WERI-Rb-1 (cell line): ENCODE measurements at regions not wholly inside any gene's neighbourhood (a gene's known extent, or its start where the extent isn't known, plus 50 kb on each side); places are given as distances from the start of the nearest gene placed in this dataset.

ENCODE experiments used
- DNase-seq: peaks from one replicate; pipeline ENCODE4 v3.0.0-alpha.2; 2020
- H3K27ac ChIP-seq: fragments of 250-450 bp; sonication (Bioruptor Pico); 2 replicates; pipeline ENCODE4 v1.5.1; 2020; ENCODE audit warnings: mild to moderate bottlenecking, moderate library complexity
- H3K27me3 ChIP-seq: fragments of 250-450 bp; sonication (Bioruptor Pico); 2 replicates; pipeline ENCODE4 v1.5.1; 2021; ENCODE audit warnings: mild to moderate bottlenecking, low read depth, moderate library complexity; ENCODE audit not compliant: insufficient read depth, severe bottlenecking
- H3K36me3 ChIP-seq: fragments of 250-450 bp; sonication (Bioruptor Pico); 2 replicates; pipeline ENCODE4 v1.5.1; 2020; ENCODE audit warnings: mild to moderate bottlenecking, moderate library complexity
- H3K4me3 ChIP-seq: 2 replicates; pipeline ENCODE4 v1.5.1; 2011; ENCODE audit warnings: low read depth, mild to moderate bottlenecking, control low read depth, low read length
- H3K9me3 ChIP-seq: fragments of 250-450 bp; sonication (Bioruptor Pico); 2 replicates; pipeline ENCODE4 v1.5.1; 2021; ENCODE audit warnings: mild to moderate bottlenecking, moderate library complexity; ENCODE audit not compliant: severe bottlenecking
- TF ChIP-seq, protein P1 (sequence below): IDR thresholded peaks from 2 replicates; pipeline ENCODE4 v1.5.1; 2011; ENCODE audit warnings: low read depth, mild to moderate bottlenecking, control low read depth, inconsistent platforms, low read length

DNA sequence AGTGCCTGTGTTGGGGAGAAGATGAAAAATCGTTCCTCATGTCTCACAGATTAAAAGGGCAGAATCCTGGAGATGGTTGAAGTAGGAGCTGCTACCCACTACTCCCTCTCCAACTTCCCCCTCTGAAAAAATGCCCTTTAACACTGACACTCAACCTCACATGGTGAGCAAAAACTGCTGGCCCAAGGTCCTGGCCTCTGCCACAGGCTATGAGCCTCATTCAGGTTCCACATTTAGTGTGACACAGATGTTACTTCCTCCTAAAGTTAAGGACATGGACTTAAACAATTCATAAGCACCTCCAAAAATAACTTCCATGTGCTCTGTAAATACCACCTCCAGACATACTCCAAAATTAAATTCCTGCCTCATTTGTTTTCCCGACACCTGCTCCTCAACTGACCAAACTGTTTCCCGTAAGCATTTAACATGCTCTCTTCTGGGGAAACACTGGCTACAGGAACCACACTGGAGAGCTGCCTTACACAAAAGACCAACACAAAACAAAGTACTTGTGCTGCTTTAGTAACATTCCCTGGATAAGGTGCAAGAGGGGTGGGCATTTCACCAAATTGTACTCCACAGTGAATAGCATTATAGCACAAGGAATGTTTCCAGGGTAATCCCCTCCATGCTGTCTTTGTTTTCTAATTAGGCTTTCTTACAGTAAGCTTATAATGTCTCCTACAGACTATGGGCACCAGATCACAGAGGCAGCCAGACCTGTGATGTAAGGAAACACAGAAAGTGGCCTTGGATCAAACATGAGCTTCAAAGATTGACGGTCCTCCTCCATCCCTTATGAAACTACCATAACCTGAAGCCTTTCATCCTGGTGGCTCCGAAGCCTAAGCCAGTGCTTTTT lies 57.0 kb downstream of the PHLDA1 start:
- H3K27ac ChIP-seq = peak overlapping the region; percentile 8; the same call in 1 of the 2 replicates
- no peaks in the 10 kb centered on the region for H3K27me3 ChIP-seq
- TF ChIP-seq, protein P1, sequence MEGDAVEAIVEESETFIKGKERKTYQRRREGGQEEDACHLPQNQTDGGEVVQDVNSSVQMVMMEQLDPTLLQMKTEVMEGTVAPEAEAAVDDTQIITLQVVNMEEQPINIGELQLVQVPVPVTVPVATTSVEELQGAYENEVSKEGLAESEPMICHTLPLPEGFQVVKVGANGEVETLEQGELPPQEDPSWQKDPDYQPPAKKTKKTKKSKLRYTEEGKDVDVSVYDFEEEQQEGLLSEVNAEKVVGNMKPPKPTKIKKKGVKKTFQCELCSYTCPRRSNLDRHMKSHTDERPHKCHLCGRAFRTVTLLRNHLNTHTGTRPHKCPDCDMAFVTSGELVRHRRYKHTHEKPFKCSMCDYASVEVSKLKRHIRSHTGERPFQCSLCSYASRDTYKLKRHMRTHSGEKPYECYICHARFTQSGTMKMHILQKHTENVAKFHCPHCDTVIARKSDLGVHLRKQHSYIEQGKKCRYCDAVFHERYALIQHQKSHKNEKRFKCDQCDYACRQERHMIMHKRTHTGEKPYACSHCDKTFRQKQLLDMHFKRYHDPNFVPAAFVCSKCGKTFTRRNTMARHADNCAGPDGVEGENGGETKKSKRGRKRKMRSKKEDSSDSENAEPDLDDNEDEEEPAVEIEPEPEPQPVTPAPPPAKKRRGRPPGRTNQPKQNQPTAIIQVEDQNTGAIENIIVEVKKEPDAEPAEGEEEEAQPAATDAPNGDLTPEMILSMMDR = no peak
- DNase-seq = peak; percentile 18
- no peaks in the 10 kb centered on the region for H3K9me3 ChIP-seq
- H3K36me3 ChIP-seq = no peaks in the 10 kb centered on the region
- H3K4me3 ChIP-seq = no peak overlapping the region

DNA sequence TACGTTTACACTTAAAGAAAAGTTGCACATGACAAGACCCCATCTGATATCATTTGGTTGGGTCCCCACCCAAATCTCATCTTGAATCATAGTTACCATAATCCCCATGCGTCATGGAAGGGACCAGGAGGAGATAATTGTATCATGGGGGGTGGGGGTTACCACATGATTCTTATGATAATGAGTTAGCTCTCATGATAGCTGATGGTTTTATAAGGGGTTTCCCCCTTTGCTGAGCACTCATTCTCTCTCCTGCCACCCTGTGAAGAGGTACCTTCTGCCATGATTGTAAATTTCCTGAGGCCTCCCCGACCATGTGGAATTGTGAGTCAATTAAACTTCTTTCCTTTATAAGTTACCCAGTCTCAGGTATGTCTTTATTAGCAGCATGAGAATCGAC lies 60.3 kb downstream of the PHLDA1 start:
- no peaks in the 10 kb centered on the region for H3K36me3 ChIP-seq
- no peak overlapping the region for H3K27ac ChIP-seq
- H3K9me3 ChIP-seq = no peaks in the 10 kb centered on the region
- H3K27me3 ChIP-seq = no peaks in the 10 kb centered on the region
- TF ChIP-seq, protein P1 = no peak
- no peak for DNase-seq
- no peak overlapping the region for H3K4me3 ChIP-seq

DNA sequence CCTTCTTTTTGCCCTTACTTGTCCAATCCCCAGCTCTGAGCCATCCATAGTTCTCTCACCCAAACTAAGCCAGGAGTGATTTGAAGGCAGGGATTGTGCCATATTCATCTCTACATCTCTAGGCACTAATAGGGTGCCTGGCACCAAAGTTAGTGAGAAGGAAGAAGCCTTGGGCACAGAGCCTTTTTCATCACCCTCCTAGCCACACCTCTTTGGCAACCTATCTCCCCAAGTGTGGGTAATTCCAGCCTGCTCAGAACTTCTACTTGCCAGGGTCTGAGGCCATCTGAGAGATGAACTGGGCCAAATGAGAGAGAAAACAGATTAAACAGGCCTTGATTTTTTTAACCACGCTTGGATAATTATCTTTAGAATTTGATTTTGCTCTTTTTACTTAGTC lies 61.3 kb downstream of the PHLDA1 start:
- Histone ChIP-seq H3K4me3 (no peak overlapping the region), H3K36me3 (no peaks in the 10 kb centered on the region), H3K27ac (no peak overlapping the region), H3K9me3 (no peaks in the 10 kb centered on the region), H3K27me3 (no peaks in the 10 kb centered on the region)
- TF ChIP-seq, protein P1 = no peak
- DNase-seq = no peak

DNA sequence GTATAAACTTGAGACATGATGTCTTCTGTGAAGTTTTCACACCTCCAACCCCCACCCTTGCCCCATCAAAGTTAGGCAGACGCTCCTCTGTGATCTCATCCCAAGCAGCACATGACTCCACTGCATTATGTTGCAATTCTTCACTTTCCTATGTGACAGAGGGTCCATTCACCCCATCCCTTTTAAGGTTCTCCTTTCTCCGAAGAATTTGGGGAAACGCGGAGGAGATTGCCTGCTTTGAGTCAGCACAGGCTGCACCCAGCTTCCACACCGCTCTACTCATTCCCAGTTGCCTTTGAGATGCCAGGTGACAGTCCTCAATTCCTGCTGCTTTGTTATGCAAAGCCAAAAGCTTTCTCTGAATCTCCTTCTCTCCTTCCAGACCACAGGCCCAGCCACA lies 61.8 kb downstream of the PHLDA1 start:
- no peaks in the 10 kb centered on the region for H3K9me3 ChIP-seq
- no peak overlapping the region for H3K27ac ChIP-seq
- H3K27me3 ChIP-seq = no peaks in the 10 kb centered on the region
- no peaks in the 10 kb centered on the region for H3K36me3 ChIP-seq
- no peak overlapping the region for H3K4me3 ChIP-seq
- no peak for DNase-seq
- TF ChIP-seq, protein P1 = no peak

DNA sequence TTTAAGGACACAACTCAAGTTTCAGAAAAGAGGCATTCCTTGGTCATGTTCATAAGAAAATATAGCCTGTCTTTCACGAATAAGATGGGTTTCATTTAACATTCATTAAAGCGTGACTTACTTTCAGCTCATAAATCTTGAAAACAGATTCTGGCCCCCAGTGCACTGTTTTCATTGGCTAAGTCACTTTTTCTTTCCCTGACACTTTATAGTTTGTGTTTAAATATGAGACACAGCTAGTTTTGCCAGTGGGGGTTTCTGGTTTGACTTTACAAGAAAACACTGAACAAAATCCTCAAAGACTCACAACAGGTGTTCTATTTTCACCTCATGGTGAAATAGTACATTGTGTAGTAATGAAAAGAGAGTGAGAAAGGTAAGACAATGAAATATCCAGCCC lies 65.9 kb downstream of the PHLDA1 start:
- Histone ChIP-seq H3K36me3 (no peaks in the 10 kb centered on the region), H3K27ac (no peak overlapping the region), H3K9me3 (no peaks in the 10 kb centered on the region), H3K27me3 (no peaks in the 10 kb centered on the region), H3K4me3 (no peak overlapping the region)
- TF ChIP-seq, protein P1 = no peak
- DNase-seq = no peak

DNA sequence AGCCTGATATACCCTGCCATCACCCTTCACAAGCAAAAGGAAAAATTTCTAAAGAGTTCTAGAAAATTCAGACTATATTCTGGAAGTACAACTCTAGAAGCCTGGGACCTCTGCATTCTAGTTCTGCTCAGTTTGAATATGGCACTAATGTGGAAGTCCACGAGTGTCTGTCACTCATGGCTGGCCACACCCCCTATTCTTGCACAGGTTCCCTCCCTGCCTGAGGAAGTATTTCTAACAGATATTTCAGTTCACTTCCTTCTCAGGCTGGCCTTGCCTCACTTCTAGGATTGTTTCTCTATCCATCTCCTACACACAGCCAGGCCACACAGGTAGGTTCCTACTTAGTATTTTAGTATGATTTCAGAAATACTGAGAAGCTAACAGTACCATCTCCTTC lies 67.4 kb downstream of the PHLDA1 start:
- Histone ChIP-seq H3K9me3 (no peaks in the 10 kb centered on the region), H3K27me3 (no peaks in the 10 kb centered on the region), H3K4me3 (no peak overlapping the region), H3K36me3 (no peaks in the 10 kb centered on the region), H3K27ac (no peak overlapping the region)
- DNase-seq = no peak
- TF ChIP-seq, protein P1 = no peak
